HG03108 (cell line): ENCODE measurements at regions not wholly inside any gene's neighbourhood (a gene's known extent, or its start where the extent isn't known, plus 50 kb on each side); places are given as distances from the start of the nearest gene placed in this dataset.
"Not testable (repeated sequence)": the region's sequence is repeated elsewhere in the genome, so short reads cannot be mapped to it uniquely, and the experiment has no call there.

Source experiments
- ATAC-seq: cut with Tn5 transposase; IDR thresholded peaks from one replicate; pipeline ENCODE4 v1.9.1; 2021; ENCODE audit warnings: moderate library complexity; ENCODE audit not compliant: unreplicated experiment

DNA sequence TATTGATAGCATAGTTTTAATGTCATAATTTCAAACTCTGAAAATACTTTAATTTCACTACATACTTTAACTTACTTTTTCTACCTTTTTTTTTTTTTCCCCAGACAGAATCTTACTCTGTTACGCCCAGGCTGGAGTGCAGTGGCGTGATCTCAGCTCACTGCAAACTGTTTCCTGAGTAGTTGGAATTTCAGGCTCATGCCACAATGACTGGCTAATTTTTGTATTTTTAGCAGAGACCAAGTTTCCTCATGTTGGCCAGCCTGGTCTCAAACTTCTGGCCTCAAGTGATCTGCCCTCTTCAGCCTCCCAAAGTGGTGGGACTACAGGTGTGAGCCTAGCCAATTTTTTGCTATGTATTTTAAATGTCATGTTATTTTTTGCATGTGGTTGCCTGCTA, 741.6 kb downstream of the TRAM1L1 start:
- no peak for ATAC-seq

DNA sequence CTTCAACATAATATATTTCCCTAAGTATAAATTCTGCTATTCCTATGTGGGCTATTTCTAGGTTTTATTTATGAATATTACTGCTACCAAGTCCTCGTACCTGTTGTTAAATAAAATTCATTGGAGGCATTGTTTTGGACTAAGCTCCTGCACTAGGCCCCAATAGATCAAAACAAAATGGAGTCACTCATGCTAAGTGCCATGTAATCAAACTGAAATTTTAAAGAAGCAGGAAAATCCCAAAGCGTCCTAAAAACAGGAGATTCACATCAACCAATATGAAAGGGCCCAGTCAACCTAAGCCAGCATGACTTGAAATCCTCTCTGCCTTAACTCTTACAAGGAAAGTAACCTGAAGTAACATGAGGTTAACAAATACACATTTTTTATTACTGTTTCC, 743.2 kb downstream of the TRAM1L1 start:
- no peak for ATAC-seq

GRCh38 chr4:116332508-116332907, 752.9 kb downstream of the TRAM1L1 start:
- ATAC-seq = no peak

DNA sequence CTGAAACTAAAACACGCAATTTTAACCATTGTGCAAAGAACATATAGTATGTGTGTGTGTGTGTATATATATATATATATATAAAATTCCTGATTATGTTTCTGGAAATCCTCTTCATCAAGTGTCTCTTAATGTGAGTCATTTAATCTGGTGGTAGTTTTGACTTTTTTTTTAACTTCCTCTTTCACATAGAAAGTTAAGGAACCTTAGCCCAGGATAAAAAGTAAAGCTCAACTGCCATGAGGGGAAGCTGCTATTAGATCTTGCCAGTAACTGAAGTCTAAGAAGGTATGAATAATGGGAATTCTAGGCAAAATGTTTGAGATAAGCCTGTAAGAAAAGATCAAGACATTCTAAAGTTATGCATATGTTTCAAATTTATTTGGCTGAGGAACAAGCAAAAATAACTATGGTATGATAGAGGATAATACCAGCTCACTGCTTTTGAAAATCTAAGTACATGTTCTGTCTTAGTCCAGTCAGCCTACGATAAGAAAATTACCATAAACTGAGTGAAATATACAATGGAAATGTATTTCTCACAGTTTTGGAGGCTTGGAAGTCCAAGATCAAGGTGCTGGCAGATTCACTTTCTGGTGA, 757.0 kb downstream of the TRAM1L1 start:
- ATAC-seq = no peak

- no peak for ATAC-seq
These were observed 761.8 kb downstream of the TRAM1L1 start for GRCh38 chr4:116323606-116324005.

DNA sequence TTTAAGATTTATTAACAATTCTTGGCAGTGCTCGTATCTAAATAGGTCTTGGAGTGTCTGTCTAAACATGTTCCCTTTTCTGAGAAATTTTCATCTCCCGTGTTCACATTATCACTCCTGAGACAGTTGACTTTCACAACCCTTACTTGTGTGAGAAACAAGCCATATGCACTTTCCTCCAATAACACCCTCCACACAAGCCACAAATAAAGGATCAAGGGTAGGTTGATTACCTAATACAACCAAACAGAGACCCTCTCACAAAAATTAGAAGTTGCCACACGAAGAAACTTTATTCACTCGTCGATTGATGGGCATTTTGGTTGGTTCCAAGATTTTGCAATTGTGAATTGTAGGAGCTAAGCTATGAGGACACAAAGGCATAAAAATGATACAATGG, 763.9 kb downstream of the TRAM1L1 start:
- ATAC-seq = no peak

- no peak for ATAC-seq
These were observed 764.5 kb downstream of the TRAM1L1 start for GRCh38 chr4:116320859-116321258.

DNA sequence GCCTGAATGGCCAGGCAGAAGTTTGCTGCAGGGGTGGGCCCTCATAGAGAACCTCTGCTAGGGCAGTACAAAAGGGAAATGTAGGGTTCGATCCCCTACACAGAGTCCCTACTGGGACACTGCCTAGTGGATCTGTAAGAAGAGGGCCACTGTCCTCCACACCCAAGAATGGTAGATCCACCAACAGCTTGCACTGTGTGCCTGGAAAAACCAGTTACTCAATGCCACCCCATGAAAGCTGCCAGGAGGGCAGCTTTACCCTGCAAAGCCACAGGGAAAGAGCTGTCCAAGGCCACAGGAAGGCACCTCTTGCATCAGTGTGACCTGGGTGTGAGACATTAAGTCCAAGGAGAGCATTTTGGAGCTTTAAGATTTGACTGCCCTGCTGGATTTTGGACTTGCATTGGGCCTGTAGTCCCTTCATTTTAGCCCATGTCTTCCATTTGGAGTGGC, 781.6 kb downstream of the TRAM1L1 start:
- ATAC-seq = no peak

GRCh38 chr4:116302990-116303735, 782.2 kb downstream of the TRAM1L1 start:
- no peak for ATAC-seq

DNA sequence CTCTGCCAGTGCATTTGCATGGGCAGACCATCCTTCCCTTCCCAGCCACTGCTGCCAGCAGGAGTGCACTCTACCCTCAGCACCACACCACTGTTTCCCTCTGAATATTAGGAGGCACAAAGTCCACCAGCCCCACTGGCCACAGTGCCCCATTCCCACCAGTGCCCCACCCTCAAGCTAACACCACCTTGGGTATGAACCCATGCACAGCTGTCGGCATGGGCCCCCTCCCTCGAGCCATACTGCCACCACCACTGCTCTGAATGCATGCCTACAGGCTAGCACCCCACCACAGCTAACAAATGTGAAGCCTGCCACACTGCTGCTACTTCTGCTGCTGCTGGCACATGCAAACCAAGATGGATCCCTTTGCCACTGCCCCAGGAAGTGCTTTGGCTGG, 810.4 kb downstream of the TRAM1L1 start:
- no peak for ATAC-seq

DNA sequence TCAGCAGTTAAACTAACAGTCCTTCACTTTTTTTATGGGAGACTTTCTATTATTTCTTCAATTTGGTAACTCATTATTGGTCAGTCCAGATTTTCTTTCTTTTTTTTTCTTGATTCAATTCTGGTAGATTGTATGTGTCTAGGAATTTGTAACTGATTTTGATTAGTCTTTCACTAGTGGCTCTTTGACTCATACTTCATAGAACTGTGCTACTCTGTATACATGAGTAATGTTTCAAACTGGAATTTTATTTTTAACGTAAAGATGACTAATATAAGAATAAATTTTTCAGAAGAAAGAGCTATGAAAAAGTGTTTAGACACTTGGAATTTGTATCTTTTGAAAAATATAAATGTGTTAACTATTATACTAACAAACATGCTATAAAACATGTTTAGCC, 813.0 kb downstream of the TRAM1L1 start:
- no peak for ATAC-seq

DNA sequence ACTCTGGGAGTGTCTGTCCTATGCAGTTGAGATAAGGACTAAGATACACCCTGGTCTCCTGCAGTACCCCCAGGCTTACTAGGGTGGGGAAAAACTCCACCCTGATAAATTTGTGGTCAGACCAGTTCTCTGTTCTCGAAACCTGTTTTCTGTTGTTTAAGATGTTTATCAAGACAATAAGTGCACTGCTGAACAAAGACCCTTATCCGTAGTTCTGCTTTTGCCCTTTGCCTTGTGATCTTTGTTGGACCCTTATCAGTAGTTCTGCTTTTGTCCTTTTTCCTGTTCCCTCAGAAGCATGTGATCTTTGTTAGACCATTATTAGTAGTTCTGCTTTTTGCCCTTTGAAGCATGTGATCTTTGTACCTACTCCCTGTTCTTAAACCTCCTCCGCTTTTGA, 824.4 kb downstream of the TRAM1L1 start:
- ATAC-seq = not testable (repeated sequence)

DNA sequence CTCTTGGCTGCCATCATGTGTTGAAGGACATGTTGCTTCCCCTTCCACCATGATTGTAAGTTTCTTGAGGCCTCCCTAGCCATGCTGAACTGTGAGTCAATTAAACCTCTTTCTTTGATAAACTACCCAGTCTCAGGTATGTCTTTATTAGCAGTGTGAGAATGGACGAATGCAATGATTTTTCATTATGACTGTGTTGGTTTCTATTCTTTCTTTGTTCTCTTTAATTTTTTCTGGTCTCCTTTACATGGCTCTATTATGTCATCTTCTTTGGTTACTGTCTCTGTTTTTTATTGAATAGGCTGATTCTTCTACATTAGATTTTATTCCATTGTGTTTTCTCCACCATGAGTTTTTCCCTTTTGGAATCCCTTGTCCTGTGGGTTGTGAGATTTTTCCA, 840.6 kb downstream of the TRAM1L1 start:
- ATAC-seq = no peak

- no peak for ATAC-seq
These were observed 841.9 kb downstream of the TRAM1L1 start for GRCh38 chr4:116243431-116243830.

DNA sequence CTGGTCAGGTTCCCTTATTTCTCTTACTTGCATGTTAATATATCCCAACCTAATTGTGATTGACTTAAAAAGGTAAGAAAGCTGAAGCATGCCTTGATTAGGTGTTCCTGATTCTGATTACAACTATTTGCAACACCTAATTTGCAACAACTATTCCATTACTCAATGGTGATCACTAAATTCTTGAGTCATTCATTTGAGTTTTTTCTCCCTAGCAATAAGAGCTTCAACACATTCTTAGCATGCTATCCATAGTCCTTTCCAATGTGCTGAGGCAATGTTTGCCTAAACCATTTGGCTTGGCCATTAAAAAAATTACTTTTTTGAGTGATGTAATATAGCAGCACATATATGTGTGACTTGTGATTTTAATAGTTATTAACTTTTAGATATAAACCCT, 851.4 kb downstream of the TRAM1L1 start:
- ATAC-seq = no peak

GRCh38 chr4:116231999-116232398, 853.4 kb downstream of the TRAM1L1 start:
- ATAC-seq = not testable (repeated sequence)

- ATAC-seq = no peak
These were observed 856.0 kb downstream of the TRAM1L1 start for GRCh38 chr4:116229420-116229819.

GRCh38 chr4:116223040-116223732, 862.2 kb downstream of the TRAM1L1 start:
- ATAC-seq = no peak

DNA sequence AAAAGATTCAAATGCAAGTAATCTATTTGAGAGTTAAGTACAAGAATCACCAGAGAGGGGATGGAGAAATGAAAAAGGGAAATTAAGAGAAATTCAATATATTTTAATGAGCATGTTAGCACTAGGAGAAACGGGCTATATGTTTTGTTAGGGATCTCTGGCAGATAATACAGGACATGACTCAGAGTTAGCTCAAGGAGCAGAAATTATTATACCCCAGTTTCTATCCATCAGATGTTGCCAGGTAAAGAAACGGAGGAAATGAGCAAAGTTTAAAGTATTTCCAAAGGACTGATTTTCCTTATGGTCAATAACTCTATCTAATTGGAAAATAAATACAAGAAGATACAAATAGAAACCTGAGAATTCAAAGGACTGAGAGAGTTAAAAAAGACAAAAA, 867.6 kb downstream of the TRAM1L1 start:
- no peak for ATAC-seq

DNA sequence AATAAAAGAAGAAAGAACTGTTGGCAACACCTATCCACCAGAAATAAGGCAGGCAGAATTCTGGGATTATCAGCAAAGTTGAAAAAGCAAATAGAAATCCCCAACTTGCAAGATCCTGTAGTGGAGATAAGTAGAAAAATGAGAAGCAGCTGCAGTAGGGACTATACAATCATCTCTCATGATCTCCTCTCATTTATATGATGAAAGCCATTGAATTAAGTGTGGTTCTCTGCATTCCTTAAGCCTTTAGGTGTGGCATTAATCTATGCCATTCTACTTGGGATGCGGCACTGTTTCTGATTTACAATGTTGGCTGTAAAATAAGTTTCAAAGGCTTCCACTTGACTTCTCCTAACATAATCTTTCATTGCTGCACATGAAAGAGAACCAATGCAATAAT, 869.8 kb downstream of the TRAM1L1 start:
- ATAC-seq = no peak

GRCh38 chr4:116202524-116202923, 882.9 kb downstream of the TRAM1L1 start:
- ATAC-seq = no peak

DNA sequence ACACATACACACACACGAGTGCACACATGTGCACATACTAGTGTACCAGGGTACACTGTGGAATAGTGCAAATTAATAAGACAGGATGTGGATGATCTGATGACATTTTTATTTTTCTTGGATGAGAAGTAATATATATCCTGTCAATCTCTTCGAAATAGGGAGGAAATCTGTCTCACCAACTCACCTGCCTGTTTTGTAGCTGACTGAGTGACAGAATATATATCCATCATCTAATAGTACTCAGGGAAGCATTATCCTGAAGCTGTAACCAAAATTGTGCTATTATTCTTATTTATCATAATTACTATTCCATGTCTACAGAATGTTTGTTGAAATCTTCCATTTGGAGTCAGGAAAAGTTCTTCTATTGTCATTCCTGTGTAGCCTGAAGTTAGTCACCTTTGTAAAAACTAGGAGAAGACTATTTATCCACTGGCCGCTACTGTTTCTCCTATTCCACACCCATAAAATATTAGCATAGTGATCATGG, 888.0 kb downstream of the TRAM1L1 start:
- no peak for ATAC-seq
